ENCODE measurements at regions not wholly inside any gene's neighbourhood (a gene's known extent, or its start where the extent isn't known, plus 50 kb on each side); places are given as distances from the start of the nearest gene placed in this dataset.
A peak's percentile ranks its signal among the peaks of the same experiment; 100 is the strongest.

DNA sequence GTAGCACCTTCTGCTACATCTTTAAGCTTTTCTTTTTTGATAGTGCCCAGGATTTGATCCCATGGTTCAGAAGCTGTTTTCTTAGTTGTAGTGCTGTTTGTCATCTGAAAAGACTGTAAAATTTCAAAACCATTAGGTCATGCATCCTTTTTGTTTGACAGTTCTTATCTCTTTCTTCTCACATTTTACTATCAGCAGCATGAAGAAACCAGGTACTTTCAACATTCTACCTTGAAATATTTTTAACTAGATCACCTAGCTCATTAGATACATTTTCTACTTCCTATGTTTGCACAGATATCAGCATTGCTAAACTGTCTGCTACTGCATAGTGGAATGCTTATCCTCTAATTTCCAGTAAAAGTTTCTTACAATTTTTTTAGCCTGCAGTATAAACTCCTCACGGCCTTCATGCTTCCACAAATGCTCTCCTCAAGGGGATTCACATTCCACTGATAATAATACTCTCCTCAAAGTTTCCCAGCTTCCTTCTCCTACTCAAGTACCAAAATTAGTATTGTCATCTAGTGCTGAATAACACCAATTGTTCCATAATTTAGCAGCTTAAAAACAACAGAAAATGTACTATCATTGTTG is 243.9 kb upstream of the ZRANB2 start:
- no peak for DNase-seq
- Histone ChIP-seq H3K27ac (no peak overlapping the region), H3K27me3 (no peaks in the 10 kb centered on the region), H3K4me3 (no peak overlapping the region), H3K36me3 (no peaks in the 10 kb centered on the region), H3K4me1 (no peaks in the 10 kb centered on the region), H3K9me3 (no peaks in the 10 kb centered on the region)
- WGBS, 2 donors (ENCODE audit: low coverage in 1 of 2) = 20 to 48% methylated on average over 1 of the region's 1 CpG
- in situ Hi-C loops (cut with MboI; ENCODE audit: low pct_ligation_motif_present in 1 of 4, low pct_unique_long_range_greater_than_20kb in 1 of 4, low sequenced_read_pairs in 3 of 4) = no loop called here
- intact Hi-C loops (cut with DNase I; ENCODE audit: low total_unique reads) = no loop called here
- no peak for TF ChIP-seq CTCF (IDR thresholded peaks at IDR 0.05)
- TF ChIP-seq POLR2A (IDR thresholded peaks at IDR 0.05) = no peak
- TF ChIP-seq POLR2AphosphoS5 (IDR thresholded peaks at IDR 0.05) = no peak
- TF ChIP-seq EP300 (IDR thresholded peaks at IDR 0.05; ENCODE audit: low read depth) = no peak

DNA sequence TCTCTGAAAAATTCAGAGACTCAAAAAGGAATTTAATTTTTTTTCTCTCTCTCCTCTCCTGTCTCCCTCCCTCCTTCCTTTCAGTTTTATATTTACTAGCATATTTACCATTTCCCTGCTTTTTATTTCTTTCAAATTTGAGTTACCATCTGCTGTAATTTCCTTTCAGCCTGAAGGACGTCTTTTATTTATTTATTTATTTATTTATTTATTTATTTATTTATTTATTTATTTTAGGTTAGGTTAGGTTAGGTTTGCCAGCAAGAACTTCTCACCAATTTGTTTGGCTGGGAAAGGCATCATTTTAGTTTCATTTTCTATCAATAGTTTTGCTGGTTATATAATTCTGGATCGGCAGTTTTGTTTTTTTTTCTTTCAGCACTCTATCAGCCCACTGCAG is 231.7 kb upstream of the ZRANB2 start:
- Histone ChIP-seq H3K27me3 (no peaks in the 10 kb centered on the region), H3K9me3 (no peaks in the 10 kb centered on the region), H3K27ac (no peak overlapping the region), H3K4me3 (no peak overlapping the region), H3K36me3 (no peaks in the 10 kb centered on the region), H3K4me1 (no peaks in the 10 kb centered on the region)
- DNase-seq = no peak
- TF ChIP-seq POLR2AphosphoS5 (IDR thresholded peaks at IDR 0.05) = no peak
- in situ Hi-C loops (cut with MboI; ENCODE audit: low pct_ligation_motif_present in 1 of 4, low pct_unique_long_range_greater_than_20kb in 1 of 4, low sequenced_read_pairs in 3 of 4) = no loop called here
- intact Hi-C loops (cut with DNase I; ENCODE audit: low total_unique reads) = no loop called here
- WGBS, 2 donors (ENCODE audit: low coverage in 1 of 2) = 39 to 44% methylated on average over 2 of the region's 2 CpGs

- H3K4me1 ChIP-seq = no peaks in the 10 kb centered on the region
- no peak for TF ChIP-seq EP300 (IDR thresholded peaks at IDR 0.05; ENCODE audit: low read depth)
- TF ChIP-seq POLR2A (IDR thresholded peaks at IDR 0.05) = no peak
- TF ChIP-seq POLR2AphosphoS5 (IDR thresholded peaks at IDR 0.05) = no peak
- no peak for TF ChIP-seq CTCF (IDR thresholded peaks at IDR 0.05)
- no peaks in the 10 kb centered on the region for H3K36me3 ChIP-seq
- no peak overlapping the region for H3K27ac ChIP-seq
- DNase-seq = no peak
- no peaks in the 10 kb centered on the region for H3K27me3 ChIP-seq
- intact Hi-C loops (cut with DNase I; ENCODE audit: low total_unique reads) (no loop called here), in situ Hi-C loops (cut with MboI; ENCODE audit: low pct_ligation_motif_present in 1 of 4, low pct_unique_long_range_greater_than_20kb in 1 of 4, low sequenced_read_pairs in 3 of 4) (no loop called here)
- 48 to 75% methylated on average over 1 of the region's 1 CpG for WGBS, 2 donors (ENCODE audit: low coverage in 1 of 2)
- H3K9me3 ChIP-seq = no peaks in the 10 kb centered on the region
- H3K4me3 ChIP-seq = no peak overlapping the region
These were observed 230.5 kb upstream of the ZRANB2 start for GRCh38 chr1:71311376-71311775.

GRCh38 chr1:71307451-71307850 is 226.6 kb upstream of the ZRANB2 start:
- no peak overlapping the region for H3K27ac ChIP-seq
- TF ChIP-seq EP300 (IDR thresholded peaks at IDR 0.05; ENCODE audit: low read depth) (no peak), POLR2A (IDR thresholded peaks at IDR 0.05) (no peak), POLR2AphosphoS5 (IDR thresholded peaks at IDR 0.05) (no peak), CTCF (IDR thresholded peaks at IDR 0.05) (no peak)
- in situ Hi-C loops (cut with MboI; ENCODE audit: low pct_ligation_motif_present in 1 of 4, low pct_unique_long_range_greater_than_20kb in 1 of 4, low sequenced_read_pairs in 3 of 4) (no loop called here), intact Hi-C loops (cut with DNase I; ENCODE audit: low total_unique reads) (no loop called here)
- no peak overlapping the region for H3K4me3 ChIP-seq
- H3K4me1 ChIP-seq = no peaks in the 10 kb centered on the region
- no peaks in the 10 kb centered on the region for H3K9me3 ChIP-seq
- H3K36me3 ChIP-seq = no peaks in the 10 kb centered on the region
- no peaks in the 10 kb centered on the region for H3K27me3 ChIP-seq
- DNase-seq = peak; percentile 22

GRCh38 chr1:71304125-71304524 is 223.3 kb upstream of the ZRANB2 start:
- whole genome bisulfite sequencing, 2 donors (ENCODE audit: low coverage in 1 of 2) = 46 to 53% methylated on average over 3 of the region's 3 CpGs
- Histone ChIP-seq H3K27ac (no peak overlapping the region), H3K27me3 (no peaks in the 10 kb centered on the region), H3K4me1 (no peaks in the 10 kb centered on the region), H3K36me3 (no peaks in the 10 kb centered on the region), H3K4me3 (no peak overlapping the region), H3K9me3 (no peaks in the 10 kb centered on the region)
- no peak for TF ChIP-seq EP300 (IDR thresholded peaks at IDR 0.05; ENCODE audit: low read depth)
- no peak for TF ChIP-seq POLR2AphosphoS5 (IDR thresholded peaks at IDR 0.05)
- no peak for TF ChIP-seq POLR2A (IDR thresholded peaks at IDR 0.05)
- no peak for TF ChIP-seq CTCF (IDR thresholded peaks at IDR 0.05)
- in situ Hi-C loops (cut with MboI; ENCODE audit: low pct_ligation_motif_present in 1 of 4, low pct_unique_long_range_greater_than_20kb in 1 of 4, low sequenced_read_pairs in 3 of 4) (no loop called here), intact Hi-C loops (cut with DNase I; ENCODE audit: low total_unique reads) (no loop called here)
- no peak for DNase-seq

Data from transverse colon (tissue), 4 donors.